BJ (cell line): ENCODE measurements at regions not wholly inside any gene's neighbourhood (a gene's known extent, or its start where the extent isn't known, plus 50 kb on each side); places are given as distances from the start of the nearest gene placed in this dataset.
"Not testable (repeated sequence)": the region's sequence is repeated elsewhere in the genome, so short reads cannot be mapped to it uniquely, and the experiment has no call there.

Experiments used
- CTCF ChIA-PET: fragments of 350-600 bp; formaldehyde crosslinking; extraction: SDS; loops from one replicate; lab custom pipeline; 2021; ENCODE audit warnings: antibody characterized with exemption, inconsistent platforms; lab: Yijun Ruan, JAX
- POLR2A ChIA-PET: fragments of 300-600 bp; sonication (Branson Sonifier 250); formaldehyde crosslinking; extraction: SDS; loops from one replicate; lab custom pipeline; 2021; ENCODE audit warnings: antibody characterized with exemption; lab: Charles Lee
- DNase-seq: peaks from one replicate; pipeline ENCODE4 v3.0.0-alpha.2; 2011; ENCODE audit warnings: low read depth
- H3K27me3 ChIP-seq: 2 replicates; pipeline ENCODE4 v1.6.0; 2011; ENCODE audit warnings: low read length; ENCODE audit not compliant: control insufficient read depth, insufficient read depth
- H3K36me3 ChIP-seq: 2 replicates; pipeline ENCODE4 v1.5.1; 2011; ENCODE audit warnings: low read length; ENCODE audit not compliant: control insufficient read depth, insufficient read depth
- H3K4me3 ChIP-seq: 2 replicates; pipeline ENCODE4 v1.5.1; 2011; ENCODE audit warnings: low read depth, mild to moderate bottlenecking, control low read depth, low read length
- CTCF ChIP-seq: IDR thresholded peaks from 2 replicates; pipeline ENCODE4 v1.5.1; 2011; ENCODE audit warnings: low read depth, mild to moderate bottlenecking, control low read depth, inconsistent platforms, low read length, moderate library complexity; ENCODE audit not compliant: insufficient read depth

- DNase-seq = no peak
- ChIA-PET POLR2A (no interaction called here), CTCF (no interaction called here)
- Histone ChIP-seq H3K27me3 (no peaks in the 10 kb centered on the region), H3K4me3 (no peak overlapping the region), H3K36me3 (no peaks in the 10 kb centered on the region)
- TF ChIP-seq CTCF = no peak
Observed at GRCh38 chrX:55151199-55151598, 62.4 kb downstream of the PAGE2 start.

DNA sequence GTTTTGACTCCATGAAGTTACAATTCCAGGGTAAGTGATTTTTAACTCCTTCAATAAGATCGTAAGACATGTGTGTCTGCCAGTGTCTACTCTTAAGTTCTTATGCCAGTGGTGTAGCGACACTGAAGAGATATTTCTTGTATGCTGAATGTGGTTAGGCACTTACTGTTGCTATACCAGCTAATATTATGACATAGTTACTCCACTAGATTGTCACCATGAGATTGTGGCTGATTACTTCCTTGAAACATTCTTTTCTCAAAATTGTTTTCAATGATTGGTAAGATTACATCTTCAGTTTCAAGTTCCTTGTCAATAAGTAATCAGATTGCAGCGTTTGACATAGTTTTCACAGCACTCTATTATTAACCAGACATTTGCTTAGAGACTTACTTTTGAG is 60.6 kb upstream of the PAGE5 start:
- ChIA-PET POLR2A (no interaction called here), CTCF (no interaction called here)
- H3K27me3 ChIP-seq = no peaks in the 10 kb centered on the region
- H3K4me3 ChIP-seq = no peak overlapping the region
- no peaks in the 10 kb centered on the region for H3K36me3 ChIP-seq
- DNase-seq = no peak
- no peak for TF ChIP-seq CTCF

- CTCF ChIA-PET = interaction anchor here (1.2 kb wide), 1 partner anchor 26 kb away, joined by 3 read pairs; no protein-coding TSS in a partner anchor
- Histone ChIP-seq H3K4me3 (peak overlapping the region; percentile 48), H3K27me3 (no peaks in the 10 kb centered on the region), H3K36me3 (no peaks in the 10 kb centered on the region)
- DNase-seq = peak; percentile 53
- peak; percentile 24; the same call in 1 of the 2 replicates for TF ChIP-seq CTCF
- POLR2A ChIA-PET = no interaction called here
Observed at GRCh38 chrX:55160685-55161552, 59.2 kb upstream of the PAGE5 start.

GRCh38 chrX:55161581-55161980 is 58.6 kb upstream of the PAGE5 start:
- Histone ChIP-seq H3K27me3 (no peaks in the 10 kb centered on the region), H3K36me3 (no peaks in the 10 kb centered on the region), H3K4me3 (peak overlapping the region; percentile 48)
- TF ChIP-seq CTCF = no peak
- DNase-seq = no peak
- ChIA-PET CTCF (interaction anchor here (1.2 kb wide), 1 partner anchor 27 kb away, joined by 3 read pairs; no protein-coding TSS in a partner anchor), POLR2A (no interaction called here)

DNA sequence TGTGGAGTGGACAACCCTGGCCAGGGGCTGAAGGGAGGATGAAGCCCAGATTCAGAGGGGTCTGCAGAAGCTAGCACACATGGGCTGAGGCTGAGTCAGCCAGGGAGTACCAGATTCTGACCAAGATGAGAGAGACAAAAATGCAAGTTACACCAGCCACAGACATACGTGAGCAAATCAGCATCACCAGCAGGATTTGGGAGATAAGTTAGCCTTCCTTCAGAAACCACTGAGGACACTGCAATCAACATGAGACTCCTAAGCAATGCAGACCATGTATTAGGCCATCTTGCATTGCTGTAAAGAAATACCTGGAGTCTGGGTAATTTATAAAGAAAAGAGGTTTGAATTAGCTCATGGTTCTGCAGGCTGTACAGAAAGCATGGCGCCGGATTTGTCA is 57.0 kb upstream of the PAGE5 start:
- no peak for TF ChIP-seq CTCF
- Histone ChIP-seq H3K27me3 (no peaks in the 10 kb centered on the region), H3K36me3 (no peaks in the 10 kb centered on the region), H3K4me3 (no peak overlapping the region)
- DNase-seq = no peak
- POLR2A ChIA-PET = no interaction called here
- CTCF ChIA-PET = no interaction called here

DNA sequence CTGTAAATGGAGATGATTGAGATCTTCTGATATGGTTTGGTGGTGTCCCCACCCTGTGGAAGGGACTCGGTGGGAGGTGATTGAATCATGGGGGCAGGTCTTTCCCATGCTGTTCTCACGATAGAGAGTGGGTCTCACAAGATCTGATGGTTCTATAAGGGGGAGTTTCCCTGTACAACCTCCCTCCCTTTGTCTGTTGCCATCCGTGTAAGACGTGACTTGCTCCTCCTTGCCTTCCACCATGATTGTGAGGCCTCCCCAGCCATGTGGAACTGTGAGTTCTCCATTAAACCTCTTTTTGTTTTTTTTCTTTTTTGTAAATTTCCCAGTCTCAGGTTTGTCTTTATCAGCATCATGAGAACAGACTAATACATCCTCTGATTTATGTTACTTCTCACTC is 55.1 kb upstream of the PAGE5 start:
- CTCF ChIA-PET, H3K4me3 ChIP-seq, POLR2A ChIA-PET, DNase-seq, H3K36me3 ChIP-seq, H3K27me3 ChIP-seq: not testable (repeated sequence)
